Liver (tissue), 3 donors: ENCODE measurements at regions not wholly inside any gene's neighbourhood (a gene's known extent, or its start where the extent isn't known, plus 50 kb on each side); places are given as distances from the start of the nearest gene placed in this dataset.

Experiments
- CTCF ChIP-seq: fragments of 150-350 bp; IDR thresholded peaks from 2 replicates; pipeline ENCODE4 v1.5.1; 2017; ENCODE audit warnings: improper control_type of control experiment, low read depth, low read length; ENCODE audit not compliant: missing input control
- FOXA1 ChIP-seq: IDR thresholded peaks from 2 replicates; pipeline ENCODE4 v1.6.1; 2016; ENCODE audit warnings: antibody characterized with exemption
- GABPA ChIP-seq, 2 donors: IDR thresholded peaks in 1 of 2; conservative IDR thresholded peaks in 1 of 2; 2 replicates each; pipeline ENCODE4 v1.6.1; 2016; ENCODE audit warnings: antibody characterized with exemption in 2 of 2, mild to moderate bottlenecking in 1 of 2, moderate library complexity in 1 of 2
- JUND ChIP-seq, 2 donors: IDR thresholded peaks; 2 replicates each; pipeline ENCODE4 v1.6.1; 2016; ENCODE audit warnings: antibody characterized with exemption in 2 of 2
- MAX ChIP-seq: IDR thresholded peaks from 2 replicates; pipeline ENCODE4 v1.6.1; 2016; ENCODE audit warnings: antibody characterized with exemption
- NR2F2 ChIP-seq: IDR thresholded peaks from 2 replicates; pipeline ENCODE4 v1.6.1; 2016; ENCODE audit warnings: antibody characterized with exemption
- RAD21 ChIP-seq, 2 donors: IDR thresholded peaks; 2 replicates each; pipeline ENCODE4 v1.6.1; 2016; ENCODE audit warnings: antibody characterized with exemption in 2 of 2, mild to moderate bottlenecking in 2 of 2
- REST ChIP-seq: IDR thresholded peaks from 2 replicates; pipeline ENCODE4 v1.6.1; 2016; ENCODE audit warnings: antibody characterized with exemption, mild to moderate bottlenecking
- RXRA ChIP-seq, 2 donors: IDR thresholded peaks; 2 replicates each; pipeline ENCODE4 v1.6.1; 2017 to 2018; ENCODE audit warnings: antibody characterized with exemption in 2 of 2, mild to moderate bottlenecking in 1 of 2
- SP1 ChIP-seq: IDR thresholded peaks from 2 replicates; pipeline ENCODE4 v1.6.1; 2018; ENCODE audit warnings: antibody characterized with exemption, mild to moderate bottlenecking
- TAF1 ChIP-seq: conservative IDR thresholded peaks from 2 replicates; pipeline ENCODE4 v1.6.1; 2016; ENCODE audit warnings: antibody characterized with exemption, mild to moderate bottlenecking
- YY1 ChIP-seq: IDR thresholded peaks from 2 replicates; pipeline ENCODE4 v1.6.1; 2016; ENCODE audit warnings: antibody characterized with exemption, mild to moderate bottlenecking
- donor health status: healthy.
- donor health status: healthy.

GRCh38 chr2:221857719-221858118, 285.6 kb upstream of the EPHA4 start:
- TF ChIP-seq CTCF (no peak), SP1 (no peak), RAD21 (IDR thresholded peaks at IDR 0.05) (no peak), REST (no peak), JUND (IDR thresholded peaks at IDR 0.05) (no peak), RXRA (IDR thresholded peaks at IDR 0.05) (no peak), TAF1 (no peak), GABPA (IDR thresholded peaks at IDR 0.05 in 1 of 2, conservative IDR thresholded peaks at IDR 0.05 in 1 of 2) (no peak), MAX (no peak), FOXA1 (no peak), YY1 (no peak), NR2F2 (no peak)
